Embryonic facial prominence (tissue), 1 donor: ENCODE measurements at regions not wholly inside any gene's neighbourhood (a gene's known extent, or its start where the extent isn't known, plus 50 kb on each side); places are given as distances from the start of the nearest gene placed in this dataset.

Experiments used
- DNase-seq: peaks from one replicate; pipeline ENCODE4 v3.0.0-alpha.2; 2016; ENCODE audit errors: extremely low spot score

DNA sequence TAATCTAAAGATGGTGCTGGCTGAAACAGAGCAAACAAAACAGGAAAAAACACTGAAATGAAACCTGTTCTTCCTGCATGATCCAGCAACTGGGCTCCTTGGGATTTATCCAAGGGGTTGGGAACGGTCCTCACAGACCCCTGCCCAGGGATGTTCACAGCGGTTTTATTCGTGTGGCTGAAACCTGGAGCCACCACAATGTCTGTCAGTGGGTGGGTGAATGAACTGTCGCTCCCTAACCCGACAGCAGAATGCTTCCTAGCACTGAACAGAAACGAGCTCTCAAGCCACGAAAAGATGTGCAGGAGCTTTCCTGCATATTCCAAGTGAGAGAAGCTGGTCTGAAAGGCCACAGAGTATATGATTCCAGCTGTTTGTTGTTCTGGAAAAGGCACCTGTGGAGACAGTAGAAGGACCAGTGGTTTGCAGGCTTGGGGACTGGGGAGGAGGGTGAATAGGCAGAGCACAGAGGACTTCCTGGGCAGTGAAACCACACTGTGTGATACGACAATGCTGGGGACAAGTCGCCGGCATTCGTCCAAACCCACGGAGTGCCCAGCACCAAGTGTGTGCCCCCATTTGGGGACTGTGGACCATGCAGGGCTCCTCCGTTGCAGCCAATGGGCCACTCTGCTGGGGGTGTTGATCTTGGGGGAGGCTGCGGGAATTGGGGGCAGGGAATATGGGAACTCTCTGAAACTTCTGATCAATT lies 73.9 kb downstream of the TEX29 start:
- no peak for DNase-seq

DNA sequence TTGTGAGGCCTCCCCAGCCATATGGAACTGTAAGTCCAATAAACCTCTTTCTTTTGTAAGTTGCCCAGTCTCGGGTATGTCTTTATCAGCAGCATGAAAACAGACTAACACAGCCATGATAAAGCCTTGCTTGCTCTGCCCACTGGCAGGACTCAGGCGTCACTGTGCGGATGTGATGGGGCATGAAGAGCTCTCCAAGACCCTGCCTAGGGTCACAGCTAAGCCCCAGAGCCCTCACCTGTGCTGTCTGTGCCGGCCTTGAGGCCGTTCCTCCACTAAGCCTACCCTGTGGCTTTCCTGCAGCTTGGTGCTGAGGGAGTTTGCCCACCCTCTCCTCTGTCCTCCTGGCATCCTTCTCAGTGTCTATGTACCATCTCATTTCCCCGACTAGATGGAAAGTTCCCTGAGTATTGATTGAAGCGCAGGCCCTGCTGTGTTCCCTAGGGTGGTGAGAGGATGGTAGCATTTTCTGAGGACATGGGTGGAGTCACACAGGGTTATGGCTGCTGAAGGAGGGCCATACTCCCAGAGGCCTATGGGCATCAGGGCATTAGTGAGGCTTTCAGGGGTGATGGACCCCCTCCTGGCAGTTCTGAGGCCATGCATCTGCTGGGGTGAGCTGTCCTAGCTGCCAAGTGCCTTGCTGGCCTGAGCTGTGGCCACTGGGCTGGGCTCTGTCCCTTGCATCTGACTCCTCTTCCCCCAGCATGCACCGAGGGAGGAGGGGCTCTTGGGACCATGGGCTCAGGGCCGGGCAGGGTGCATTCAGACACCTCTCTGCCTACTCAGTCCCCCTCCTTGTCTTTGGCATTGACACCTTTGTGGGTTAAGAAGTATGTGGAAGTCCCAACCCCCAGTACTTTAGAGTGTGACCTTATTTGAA lies 75.3 kb downstream of the TEX29 start:
- no peak for DNase-seq

DNA sequence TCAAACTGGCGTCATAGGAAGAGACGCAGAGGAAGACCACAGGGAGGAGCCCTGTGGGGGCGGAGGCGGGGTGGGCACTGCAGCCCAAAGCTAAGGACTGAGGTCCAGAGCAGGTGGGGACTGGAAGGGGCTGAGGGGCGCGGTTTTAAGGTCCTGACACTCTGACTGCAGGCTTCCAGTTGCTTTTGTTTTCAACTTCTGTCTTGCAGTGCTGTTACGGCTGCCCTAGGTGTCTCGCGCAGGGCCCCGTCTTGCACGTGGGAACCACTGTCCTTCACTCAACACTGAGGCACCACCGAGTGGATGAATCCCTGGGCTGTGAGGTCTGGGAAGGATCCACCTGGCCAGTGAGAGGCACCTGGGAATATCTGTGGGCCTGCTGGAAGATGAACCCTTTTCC lies 76.0 kb downstream of the TEX29 start:
- no peak for DNase-seq

DNA sequence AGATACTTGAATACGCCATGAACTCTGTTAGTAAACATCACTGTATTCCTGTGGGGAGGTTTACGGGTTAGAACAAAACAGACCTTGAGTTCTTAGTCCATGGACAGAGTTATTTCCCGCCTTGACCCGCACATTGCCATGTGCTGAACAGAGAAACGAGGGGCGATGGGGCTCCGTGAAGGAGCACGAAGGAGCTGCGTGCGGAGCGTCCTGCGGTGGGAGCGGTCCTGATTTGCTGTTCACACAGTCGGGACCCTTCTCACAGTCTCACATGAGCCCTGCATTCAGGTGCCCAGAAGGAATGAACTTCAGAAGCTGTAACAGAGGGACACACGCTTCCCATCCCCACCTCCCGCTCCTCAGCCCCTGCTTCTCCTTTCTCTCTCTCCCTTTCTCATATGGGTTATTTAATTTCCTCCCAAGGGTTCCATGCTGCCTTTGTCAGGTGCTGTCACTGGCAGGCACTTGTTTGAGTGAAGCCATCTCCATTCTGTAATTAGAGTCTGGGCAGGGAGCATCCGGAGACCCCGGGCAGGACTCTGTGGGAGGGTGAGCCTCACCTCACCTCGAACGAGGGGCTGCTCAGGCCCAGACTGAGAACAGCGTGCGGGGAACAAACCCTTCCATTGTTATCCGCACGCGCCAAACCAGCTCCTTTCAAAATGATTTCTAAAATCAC lies 76.9 kb downstream of the TEX29 start:
- DNase-seq = no peak

DNA sequence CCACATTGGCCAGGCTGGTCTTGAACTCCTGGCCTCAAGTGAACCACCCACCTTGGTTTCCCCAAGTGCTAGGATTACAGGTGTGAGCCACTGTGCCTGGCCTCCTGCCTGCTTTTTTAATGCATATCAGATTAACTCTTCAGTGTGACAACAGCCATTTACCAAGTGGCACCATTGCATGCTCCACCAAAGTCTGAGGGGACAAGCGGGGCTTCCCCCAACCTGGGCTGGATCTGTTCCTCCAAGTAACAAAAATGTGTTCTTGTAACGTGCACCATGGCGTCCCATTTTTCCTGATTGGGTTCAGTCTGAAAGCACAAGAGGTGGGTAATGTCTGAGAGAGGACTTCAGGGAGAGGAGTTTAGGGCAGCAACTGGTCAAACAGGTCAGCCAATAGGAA lies 77.8 kb downstream of the TEX29 start:
- DNase-seq = no peak

DNA sequence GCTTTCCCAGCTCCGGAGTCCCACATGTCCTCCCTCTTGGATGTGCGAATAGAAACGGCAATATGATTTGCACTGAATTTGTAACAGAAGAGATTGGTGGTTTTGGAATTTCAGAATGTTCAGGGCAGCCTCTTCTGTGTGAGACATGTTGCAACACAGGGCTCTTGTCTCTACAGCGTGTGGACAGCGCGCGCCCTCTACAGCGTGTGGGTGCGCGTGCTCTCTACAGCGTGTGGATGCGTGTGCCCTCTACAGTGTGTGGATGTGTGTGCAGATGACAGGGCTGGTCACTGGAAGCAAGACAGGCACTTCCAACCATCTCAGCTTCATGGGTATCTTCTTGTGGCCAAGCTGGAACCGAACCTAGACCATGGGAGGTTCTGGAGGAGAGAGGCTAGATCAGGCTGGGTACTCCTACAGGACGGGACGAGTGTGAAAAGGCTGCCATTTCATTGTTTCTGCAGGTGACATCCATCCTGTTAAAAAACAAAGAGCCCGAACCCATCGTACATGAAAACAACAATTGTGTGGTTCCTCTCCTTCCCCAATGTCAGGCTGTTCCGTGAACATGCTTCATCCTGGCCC lies 78.4 kb downstream of the TEX29 start:
- no peak for DNase-seq

DNA sequence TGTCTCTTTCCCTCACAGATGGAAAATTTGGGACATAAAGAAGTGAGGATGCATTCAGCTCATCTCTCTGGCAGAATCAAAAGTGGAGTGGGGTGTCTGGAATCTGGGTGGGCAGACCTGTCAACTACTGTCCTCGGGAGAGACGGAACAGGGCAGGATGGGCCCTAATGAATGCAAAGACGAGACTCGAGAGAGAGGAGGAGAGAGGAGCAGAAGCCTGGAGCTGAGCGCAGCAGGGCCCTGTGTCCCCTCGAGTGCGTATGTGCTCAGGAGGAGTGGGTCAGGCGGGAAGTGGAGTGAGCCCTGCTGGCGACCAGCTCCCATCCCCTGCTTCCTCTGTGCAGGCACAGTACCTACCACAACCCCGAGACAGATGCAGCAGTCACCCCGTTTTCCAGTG lies 78.9 kb downstream of the TEX29 start:
- DNase-seq = no peak

DNA sequence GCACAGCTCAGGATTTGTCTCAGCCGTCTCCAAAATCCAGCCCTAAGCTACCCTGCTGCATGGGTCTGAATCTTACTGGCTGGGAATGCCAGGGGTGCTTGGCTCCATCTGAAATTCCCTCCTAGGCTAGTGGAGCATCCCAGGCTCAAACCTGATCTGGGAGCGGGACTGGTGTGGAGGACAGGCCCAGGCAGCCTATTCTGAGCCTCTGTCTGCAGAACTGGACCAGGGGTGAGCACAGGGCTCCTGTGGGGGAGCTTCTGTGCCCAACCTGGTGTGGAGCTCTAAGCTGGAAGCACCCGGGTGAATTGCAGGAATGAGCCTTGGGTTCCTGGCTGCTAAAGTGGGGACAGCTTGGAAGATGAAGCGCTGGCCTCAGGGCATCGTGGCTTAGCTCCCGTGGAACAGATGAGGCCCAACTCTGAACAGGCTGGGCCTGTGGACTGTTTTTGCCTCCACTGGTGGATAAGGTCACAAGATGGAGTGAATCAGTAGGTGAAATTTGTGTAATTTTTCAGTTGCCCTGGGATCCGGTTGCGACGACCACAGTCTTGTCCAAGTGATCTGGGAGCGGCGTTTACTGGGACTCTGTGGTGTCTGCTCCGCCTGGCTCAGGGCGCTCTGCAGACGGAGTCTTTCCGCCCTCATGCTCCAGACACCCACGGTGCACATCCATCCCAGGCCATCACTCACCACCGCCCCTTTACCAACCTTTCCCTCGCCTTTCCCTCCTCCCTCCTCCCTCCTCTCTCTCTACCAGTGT lies 79.5 kb downstream of the TEX29 start:
- no peak for DNase-seq

DNA sequence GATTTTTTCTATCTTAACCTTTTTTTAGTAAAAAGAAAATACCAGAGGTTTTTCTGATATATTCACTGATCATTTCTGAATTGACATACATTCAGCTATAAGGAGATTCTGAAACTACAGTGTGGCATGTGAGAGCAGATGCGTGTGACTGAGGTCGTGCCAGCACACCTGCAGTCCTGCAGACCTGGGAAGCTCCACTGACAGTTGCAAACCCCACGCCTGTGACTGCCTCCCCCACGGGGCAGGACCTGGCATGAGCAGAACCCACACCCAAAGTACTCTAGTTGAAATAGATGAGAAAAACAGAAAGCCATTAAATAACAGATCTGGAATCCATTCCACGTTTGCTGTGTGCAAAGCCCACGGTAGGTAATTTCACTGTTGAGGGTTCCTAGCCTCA lies 80.7 kb downstream of the TEX29 start:
- no peak for DNase-seq

DNA sequence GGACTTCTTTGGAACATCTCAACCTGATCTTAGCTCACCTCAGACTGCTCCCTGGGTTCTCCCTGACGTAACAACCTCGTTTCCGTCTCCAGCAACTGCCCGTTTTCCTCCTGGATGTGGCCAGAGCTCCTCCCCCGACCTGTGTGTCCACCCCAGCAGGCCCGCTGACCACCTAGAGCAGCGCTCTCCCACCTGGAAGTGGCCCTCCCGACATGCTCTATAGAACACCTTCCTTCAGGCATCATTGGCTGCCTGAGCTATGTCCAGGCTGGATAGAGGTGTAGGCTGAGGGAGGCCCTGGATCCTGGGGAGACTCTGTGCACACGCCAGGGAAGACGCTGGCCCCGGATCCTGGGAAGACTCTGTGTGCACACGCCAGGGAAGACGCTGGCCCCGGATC lies 81.3 kb downstream of the TEX29 start:
- no peak for DNase-seq

DNA sequence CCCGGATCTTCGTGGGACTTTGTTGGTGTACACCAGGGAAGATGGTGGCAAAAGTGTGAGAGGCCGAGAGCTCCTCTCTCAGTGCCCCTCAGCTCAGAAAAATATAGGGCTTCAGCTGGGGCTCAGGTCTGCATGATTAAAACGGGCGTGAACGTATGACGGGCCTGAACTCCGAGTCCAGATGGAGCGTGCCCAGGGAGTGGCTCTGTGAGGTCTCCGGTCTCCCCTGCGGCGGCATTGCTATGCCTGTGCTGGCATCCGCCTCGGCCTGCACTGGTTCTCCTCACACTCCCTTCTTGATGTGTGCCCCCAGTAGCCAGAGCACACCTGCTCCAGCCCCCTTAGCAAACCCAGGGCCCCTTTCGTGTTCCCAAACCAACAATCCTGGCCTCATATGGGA lies 82.0 kb downstream of the TEX29 start:
- DNase-seq = no peak

DNA sequence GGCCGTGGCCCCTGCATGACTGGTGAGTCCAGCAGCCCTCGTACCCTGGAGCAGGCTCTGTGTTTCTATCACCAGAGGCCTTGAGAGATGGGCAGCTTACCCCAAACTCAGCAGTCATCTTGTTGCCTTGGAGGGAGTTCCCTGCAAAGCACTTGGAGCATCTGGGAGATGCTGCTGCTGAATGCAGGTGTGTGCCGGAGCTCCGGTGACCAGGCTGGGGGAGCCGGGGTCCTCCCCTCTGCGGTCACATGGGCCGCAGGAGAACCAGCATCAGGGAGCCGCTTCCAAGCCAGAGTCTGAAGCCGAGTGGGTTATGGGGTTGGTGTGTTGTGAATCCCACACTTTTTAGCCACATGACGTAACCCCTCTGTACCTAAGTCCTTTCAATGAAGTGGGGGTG lies 82.8 kb downstream of the TEX29 start:
- no peak for DNase-seq

DNA sequence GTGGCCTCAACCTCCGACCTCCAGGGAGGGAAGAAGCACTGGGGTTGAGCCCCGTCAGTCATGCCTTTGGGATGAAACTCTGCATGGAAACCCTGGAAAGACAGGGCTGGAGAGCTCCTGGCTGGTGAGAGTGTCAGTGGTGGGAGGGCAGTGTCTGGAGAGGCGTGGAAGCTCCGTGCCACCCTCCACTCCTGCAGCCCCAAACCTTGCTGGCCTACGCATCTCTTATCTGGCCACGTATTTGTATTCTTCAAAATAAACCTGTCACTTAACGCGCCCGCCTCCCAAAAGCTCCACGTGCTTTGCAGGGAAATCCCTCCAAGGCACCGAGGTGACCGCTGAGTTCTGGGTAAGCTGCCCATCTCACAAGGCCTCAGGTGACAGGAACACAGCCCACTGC lies 84.3 kb downstream of the TEX29 start:
- DNase-seq = no peak

DNA sequence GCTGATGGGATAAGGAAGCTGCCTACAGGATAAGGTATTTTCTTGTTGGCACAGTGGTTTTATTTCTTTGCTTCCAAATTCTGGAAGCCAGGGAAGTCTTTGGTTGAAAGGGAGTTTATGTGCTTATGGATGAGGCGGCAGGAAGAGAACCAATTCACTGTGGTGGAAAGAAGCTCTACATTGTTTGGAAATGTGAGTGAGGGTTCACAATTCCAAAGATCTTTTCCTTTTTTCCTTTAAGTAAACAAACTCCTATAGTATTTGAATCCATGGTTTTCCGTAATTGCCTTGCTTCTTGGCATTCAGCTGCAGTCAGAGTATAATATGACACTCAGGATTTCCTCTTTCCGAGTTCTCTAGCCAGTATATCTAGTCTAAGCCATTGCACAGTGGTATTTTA lies 86.2 kb downstream of the TEX29 start:
- DNase-seq = no peak

DNA sequence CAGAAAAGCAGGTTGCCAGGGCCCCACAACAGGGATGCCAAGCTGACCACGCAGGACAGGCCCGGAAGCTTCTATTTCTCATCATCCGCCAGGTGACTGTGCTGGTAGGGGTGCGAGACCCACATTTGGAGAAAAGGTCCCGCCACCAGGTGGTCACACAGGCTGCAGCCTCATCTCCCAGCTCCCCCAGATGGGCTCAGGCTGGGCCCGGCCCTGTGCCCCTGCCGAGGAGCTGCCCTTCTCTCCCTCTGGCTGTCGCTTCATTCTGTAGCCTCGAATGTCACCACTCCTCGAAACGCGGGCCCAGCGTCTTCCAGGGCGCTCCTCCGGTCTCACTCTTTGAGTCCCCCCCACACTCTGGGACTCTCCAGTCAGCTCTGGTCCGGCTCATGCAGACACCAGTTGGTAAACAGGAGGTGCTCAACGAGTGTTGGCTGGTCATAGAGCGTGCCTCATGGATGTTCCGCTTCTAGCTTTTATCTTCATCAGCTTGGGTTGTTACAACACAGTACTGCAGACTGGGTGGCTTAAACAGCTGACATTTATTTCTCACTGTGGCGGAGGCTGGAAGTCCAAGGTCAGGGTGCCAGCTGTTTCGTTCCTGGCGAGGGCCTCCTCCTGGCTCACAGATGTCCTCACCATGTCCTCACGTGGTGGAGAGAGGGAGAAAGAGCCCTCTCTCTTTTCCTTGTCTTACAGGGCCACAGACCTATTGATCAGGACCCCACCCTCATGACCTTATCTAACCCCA lies 87.1 kb downstream of the TEX29 start:
- DNase-seq = no peak

DNA sequence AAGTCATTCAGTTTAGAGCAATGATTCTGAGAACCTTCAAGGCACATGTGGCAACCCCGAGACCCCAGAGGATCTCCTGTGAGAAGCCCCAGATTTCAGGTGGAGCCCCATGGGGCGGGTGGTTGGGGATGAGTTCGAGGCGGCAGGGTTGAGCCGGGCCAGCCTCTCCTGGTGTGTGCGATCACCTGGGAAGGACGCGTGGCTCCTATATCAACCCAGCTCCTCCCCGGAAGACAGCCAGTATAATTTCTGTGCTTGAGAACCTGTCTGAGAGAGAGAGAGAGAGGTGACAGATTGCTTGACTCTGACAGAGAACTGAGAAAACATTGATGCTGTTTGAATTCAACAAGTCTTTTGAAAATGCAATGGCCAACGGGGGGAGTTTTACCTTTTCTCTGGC lies 89.0 kb downstream of the TEX29 start:
- no peak for DNase-seq

DNA sequence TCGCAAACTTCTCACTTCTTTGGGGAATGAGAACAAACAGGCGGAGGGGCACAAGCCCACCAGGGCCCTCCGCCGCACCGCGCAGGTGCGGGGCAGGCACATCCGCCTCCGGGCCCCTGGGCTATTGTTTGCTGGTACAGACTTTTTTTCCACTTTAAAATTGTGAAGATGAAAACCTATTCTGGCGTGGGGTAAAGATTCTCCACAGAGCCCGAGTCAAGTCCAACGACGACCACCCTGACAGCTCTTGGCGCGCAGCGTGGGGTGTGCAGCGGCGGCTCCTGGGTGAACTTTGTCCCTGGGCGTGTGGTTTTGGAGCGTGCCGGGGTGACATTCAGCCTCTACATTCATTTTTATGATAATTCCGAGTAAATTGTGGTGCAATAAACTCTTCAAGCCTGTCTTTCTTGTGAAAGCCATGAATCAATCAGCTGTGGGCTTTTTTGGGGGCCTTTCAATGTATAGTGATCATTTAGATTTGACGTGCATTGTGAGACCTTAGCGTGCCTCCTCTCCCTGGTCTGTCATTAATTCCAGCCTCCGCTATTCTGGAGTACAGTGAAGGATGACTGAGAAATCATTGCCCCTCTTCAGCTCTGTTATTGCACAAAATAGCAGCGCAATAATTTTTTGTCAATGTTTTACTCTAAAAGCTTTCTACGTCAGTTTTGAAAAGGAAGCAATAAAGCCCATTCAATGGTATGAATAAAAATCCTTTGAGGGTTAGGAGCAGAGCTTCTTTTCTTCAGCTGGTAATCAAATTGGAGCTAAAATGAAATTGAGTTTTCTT lies 90.0 kb downstream of the TEX29 start:
- no peak for DNase-seq

DNA sequence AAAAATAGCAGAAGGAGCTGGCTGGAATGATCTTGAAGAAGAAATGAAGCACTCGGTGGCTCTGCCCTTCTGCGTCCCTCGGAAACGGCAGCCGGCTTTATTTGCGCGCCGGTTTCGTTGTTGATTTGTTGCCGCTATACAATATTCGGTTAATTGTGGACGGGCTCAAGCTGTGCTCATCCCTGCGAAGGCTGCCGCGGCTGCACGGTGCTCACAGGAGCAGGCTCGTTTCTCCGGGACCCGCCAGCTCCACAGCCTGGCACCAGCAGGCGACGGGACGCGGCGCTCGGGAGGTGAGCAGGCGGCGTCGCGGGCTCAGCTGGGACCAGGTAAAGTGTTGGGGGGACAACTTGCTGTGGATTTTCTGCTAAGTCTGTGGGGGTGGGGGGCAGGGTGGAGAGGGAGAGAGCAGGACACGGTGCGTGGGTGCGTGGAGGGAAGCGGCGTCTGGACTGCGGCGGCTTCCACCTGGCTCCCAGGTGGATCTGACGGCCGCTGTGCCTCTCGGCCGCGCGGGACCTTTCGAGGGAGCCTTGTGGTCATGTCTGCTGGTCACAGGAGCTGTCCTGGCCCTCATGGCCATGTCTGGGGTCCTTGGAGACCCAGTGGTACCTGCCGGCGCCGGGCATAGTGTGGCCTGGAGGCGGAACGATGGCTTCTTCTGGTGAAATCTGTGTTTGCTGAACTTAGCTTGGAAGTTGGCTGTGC lies 90.9 kb downstream of the TEX29 start:
- no peak for DNase-seq

DNA sequence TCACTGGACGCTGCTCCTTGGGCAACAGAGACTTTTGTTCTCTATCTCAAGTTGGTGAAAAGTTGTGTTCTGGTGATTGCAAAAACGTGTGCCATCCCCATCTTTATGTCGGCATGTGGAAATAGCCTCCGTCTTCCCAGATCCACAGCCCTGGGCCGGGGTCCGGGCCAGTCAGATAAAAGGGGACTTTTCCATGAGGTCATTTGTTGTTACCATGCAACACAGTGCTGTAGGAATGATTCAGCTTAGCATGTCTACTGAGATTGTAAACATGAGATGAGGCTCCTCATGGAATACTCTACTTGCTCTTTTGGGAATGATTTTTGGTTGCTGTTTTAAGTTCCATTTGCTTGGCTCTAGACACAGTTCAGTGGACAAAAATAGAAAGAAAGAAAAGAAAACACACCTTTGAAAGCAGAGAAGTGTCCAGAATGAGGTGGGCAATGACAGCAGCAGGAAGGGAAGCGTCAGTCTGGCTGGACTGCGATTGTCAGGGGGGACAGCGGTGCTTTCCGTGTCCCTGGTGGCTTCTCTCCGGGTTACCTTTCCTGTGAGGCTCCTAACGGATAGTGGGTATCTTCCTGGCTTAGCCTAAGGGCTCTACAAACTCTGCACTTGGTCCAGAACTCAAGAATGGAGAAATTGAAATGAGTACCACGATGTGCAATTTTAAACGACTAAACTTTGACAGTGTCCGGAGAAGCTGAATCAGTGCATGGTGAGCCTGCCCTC lies 91.6 kb downstream of the TEX29 start:
- DNase-seq = no peak
